ENCODE measurements at regions not wholly inside any gene's neighbourhood (a gene's known extent, or its start where the extent isn't known, plus 50 kb on each side); places are given as distances from the start of the nearest gene placed in this dataset.

- no peak for DNase-seq
These were observed 644.6 kb upstream of the RAB6C start for GRCh38 chr2:129334696-129335410.

GRCh38 chr2:129336276-129336675 lies 643.2 kb upstream of the RAB6C start:
- DNase-seq, result no peak

- DNase-seq, result no peak
These were observed 642.4 kb upstream of the RAB6C start for GRCh38 chr2:129337076-129337475.

GRCh38 chr2:129345540-129345939 lies 633.9 kb upstream of the RAB6C start:
- DNase-seq, result no peak

GRCh38 chr2:129347486-129348217 lies 631.8 kb upstream of the RAB6C start:
- no peak for DNase-seq

GRCh38 chr2:129354631-129355030 lies 624.8 kb upstream of the RAB6C start:
- no peak for DNase-seq

GRCh38 chr2:129361688-129362087 lies 617.8 kb upstream of the RAB6C start:
- DNase-seq, result no peak

GRCh38 chr2:129366263-129366662 lies 613.2 kb upstream of the RAB6C start:
- DNase-seq, result no peak

- DNase-seq, result no peak
These were observed 612.4 kb upstream of the RAB6C start for GRCh38 chr2:129367107-129367506.

- DNase-seq, result no peak
These were observed 610.0 kb upstream of the RAB6C start for GRCh38 chr2:129369437-129369836.

- DNase-seq, result no peak
These were observed 605.0 kb upstream of the RAB6C start for GRCh38 chr2:129374452-129374851.

GRCh38 chr2:129375632-129376425 lies 603.6 kb upstream of the RAB6C start:
- no peak for DNase-seq

- no peak for DNase-seq
These were observed 602.9 kb upstream of the RAB6C start for GRCh38 chr2:129376426-129377077.

GRCh38 chr2:129377078-129377469 lies 602.4 kb upstream of the RAB6C start:
- DNase-seq, result no peak

- DNase-seq, result no peak
These were observed 601.3 kb upstream of the RAB6C start for GRCh38 chr2:129378186-129378585.

- DNase-seq, result no peak
These were observed 600.1 kb upstream of the RAB6C start for GRCh38 chr2:129379411-129379810.

GRCh38 chr2:129381789-129382188 lies 597.7 kb upstream of the RAB6C start:
- no peak for DNase-seq

- DNase-seq, result no peak
These were observed 590.6 kb upstream of the RAB6C start for GRCh38 chr2:129388870-129389269.

- DNase-seq, result no peak
These were observed 585.6 kb upstream of the RAB6C start for GRCh38 chr2:129393816-129394215.

GRCh38 chr2:129396980-129397599 lies 582.4 kb upstream of the RAB6C start:
- peak in 1 of 2 donors; percentile 8 for DNase-seq

- DNase-seq, result no peak
These were observed 578.6 kb upstream of the RAB6C start for GRCh38 chr2:129400826-129401225.

- DNase-seq, result no peak
These were observed 577.4 kb upstream of the RAB6C start for GRCh38 chr2:129402076-129402475.
